SK-N-SH (cell line): ENCODE measurements at regions not wholly inside any gene's neighbourhood (a gene's known extent, or its start where the extent isn't known, plus 50 kb on each side); places are given as distances from the start of the nearest gene placed in this dataset.

Experiments
- CTCF ChIA-PET: fragments of 300-600, 350-600 bp; formaldehyde crosslinking; extraction: SDS; loops from one replicate; lab custom pipeline; 2021; lab: Yijun Ruan, JAX
- POLR2A ChIA-PET: fragments of 350-600 bp; sonication (Branson Sonifier 250); formaldehyde crosslinking; extraction: SDS; loops from one replicate; lab custom pipeline; 2020; ENCODE audit warnings: antibody characterized with exemption, inconsistent platforms; lab: Yijun Ruan, JAX
- DNase-seq: peaks from one replicate; pipeline ENCODE4 v3.0.0; 2012
- H2AFZ ChIP-seq: fragments of 200-600 bp; sonication (generic); 2 replicates; pipeline ENCODE4 v1.8.1; 2016; ENCODE audit warnings: antibody characterized with exemption, mild to moderate bottlenecking, low read depth
- H3F3A ChIP-seq: fragments of 200-600 bp; sonication (generic); replicated peaks from 2 replicates; pipeline ENCODE3; 2016; ENCODE audit warnings: antibody characterized with exemption, mild to moderate bottlenecking; ENCODE audit not compliant: insufficient read depth
- H3K27ac ChIP-seq, 2 experiments: fragments of 200-500 bp in 1 of 2; fragments of 200-600 bp in 1 of 2; sonication (Bioruptor generic) in 1 of 2; sonication (generic), shearing (Covaris generic) in 1 of 2; 2 replicates each; pipeline versions ENCODE4 v1.5.1 to v1.6.1; 2014 to 2016; ENCODE audit warnings: low read depth in 2 of 2, inconsistent platforms in 1 of 2, low read length in 1 of 2, mild to moderate bottlenecking in 1 of 2, mixed read lengths in 1 of 2
- H3K27me3 ChIP-seq: fragments of 200-600 bp; sonication (generic), shearing (Covaris generic); 2 replicates; pipeline ENCODE4 v1.6.1; 2016; ENCODE audit warnings: mixed run types; ENCODE audit not compliant: insufficient read depth
- H3K36me3 ChIP-seq, 2 experiments: fragments of 200-500 bp in 1 of 2; fragments of 200-600 bp in 1 of 2; sonication (Bioruptor generic) in 1 of 2; sonication (generic) in 1 of 2; replicated peaks in 1 of 2; 2 replicates each; pipeline versions ENCODE3 to v1.5.1; 2014 to 2016; ENCODE audit warnings: low read length in 1 of 2, mild to moderate bottlenecking in 1 of 2; ENCODE audit not compliant: insufficient read depth in 2 of 2, control insufficient read depth in 1 of 2
- H3K4me1 ChIP-seq, 2 experiments: fragments of 200-500 bp in 1 of 2; fragments of 200-600 bp in 1 of 2; sonication (Bioruptor generic) in 1 of 2; sonication (generic), shearing (Covaris generic) in 1 of 2; 2 replicates each; pipeline versions ENCODE4 v1.5.1 to v1.6.1; 2014 to 2016; ENCODE audit warnings: low read depth in 1 of 2, low read length in 1 of 2, mixed run types in 1 of 2; ENCODE audit not compliant: insufficient read depth in 2 of 2, control insufficient read depth in 1 of 2
- H3K4me2 ChIP-seq: fragments of 200-600 bp; sonication (generic), shearing (Covaris generic); 2 replicates; pipeline ENCODE4 v1.6.1; 2017; ENCODE audit warnings: mixed run types
- H3K4me3 ChIP-seq, 2 experiments: fragments of 200-500 bp in 1 of 2; fragments of 200-600 bp in 1 of 2; sonication (Bioruptor generic) in 1 of 2; sonication (generic), shearing (Covaris generic) in 1 of 2; 2 replicates each; pipeline versions ENCODE4 v1.5.1 to v1.8.1; 2014 to 2016; ENCODE audit warnings: low read depth in 2 of 2, inconsistent platforms in 1 of 2, low read length in 1 of 2, mild to moderate bottlenecking in 1 of 2, mixed read lengths in 1 of 2, moderate library complexity in 1 of 2
- H3K79me2 ChIP-seq: fragments of 200-600 bp; sonication (generic); 2 replicates; pipeline ENCODE4 v1.8.1; 2017; ENCODE audit warnings: mild to moderate bottlenecking; ENCODE audit not compliant: insufficient read depth
- H3K9ac ChIP-seq: fragments of 200-600 bp; sonication (generic); 2 replicates; pipeline ENCODE4 v1.6.1; 2017; ENCODE audit warnings: mixed run types
- H3K9me2 ChIP-seq: fragments of 200-600 bp; sonication (generic); 2 replicates; pipeline ENCODE4 v1.6.1; 2017; ENCODE audit warnings: mixed run types
- H3K9me3 ChIP-seq: fragments of 200-600 bp; sonication (generic); 2 replicates; pipeline ENCODE4 v1.6.1; 2017; ENCODE audit warnings: mixed run types, mild to moderate bottlenecking, moderate library complexity
- H4K20me1 ChIP-seq: fragments of 200-600 bp; sonication (generic); 2 replicates; pipeline ENCODE4 v1.6.1; 2017; ENCODE audit warnings: mild to moderate bottlenecking, mixed run types; ENCODE audit not compliant: insufficient read depth
- GATA2 ChIP-seq: sonication (generic); formaldehyde crosslinking; IDR thresholded peaks from 2 replicates; pipeline ENCODE4 v1.5.0; 2020; ENCODE audit warnings: mild to moderate bottlenecking, missing genetic modification reagents
- IRF3 ChIP-seq: fragments of 150-350 bp; IDR thresholded peaks from 2 replicates; pipeline ENCODE4 v1.6.1; 2016; ENCODE audit warnings: mild to moderate bottlenecking, low read depth, low read length
- MEF2A ChIP-seq: IDR thresholded peaks from 2 replicates; pipeline ENCODE4 v1.4.0; 2012; ENCODE audit warnings: low read depth, borderline replicate concordance
- MXI1 ChIP-seq: IDR thresholded peaks from 2 replicates; pipeline ENCODE4 v1.6.1; 2012; ENCODE audit warnings: mild to moderate bottlenecking, low read depth, low read length, improper control_type of control experiment
- NFIC ChIP-seq: IDR thresholded peaks from 2 replicates; pipeline ENCODE4 v1.4.0; 2012; ENCODE audit warnings: borderline replicate concordance
- NRF1 ChIP-seq: IDR thresholded peaks from 2 replicates; pipeline ENCODE4 v1.6.1; 2012; ENCODE audit warnings: low read depth, mild to moderate bottlenecking, low read length
- PBX3 ChIP-seq: IDR thresholded peaks from 2 replicates; pipeline ENCODE4; 2012
- SIN3A ChIP-seq: IDR thresholded peaks from 2 replicates; pipeline ENCODE4 v1.6.1; 2012; ENCODE audit warnings: low read depth, mild to moderate bottlenecking, low read length, moderate library complexity, borderline replicate concordance
- TAF1 ChIP-seq: IDR thresholded peaks from 2 replicates; pipeline ENCODE4 v1.6.1; 2012; ENCODE audit warnings: low read depth, mild to moderate bottlenecking, low read length, moderate library complexity, borderline replicate concordance
- TCF12 ChIP-seq: IDR thresholded peaks from 2 replicates; pipeline ENCODE4 v1.4.0; 2012
- USF2 ChIP-seq: fragments of 150-350 bp; IDR thresholded peaks from 2 replicates; pipeline ENCODE4 v1.6.1; 2017; ENCODE audit warnings: antibody characterized with exemption, low read length, low read depth, borderline replicate concordance
- ZBTB33 ChIP-seq: IDR thresholded peaks from 2 replicates; pipeline ENCODE4 v1.4.0; 2012; ENCODE audit warnings: low read depth, borderline replicate concordance
- WGBS: methylation state at CpG from one replicate; pipeline ENCODE4 v1.1.6; 2017; ENCODE audit warnings: low lambda C conversion rate; 5-methylcytosine and 5-hydroxymethylcytosine counted together

GRCh38 chr9:87256973-87257372 is 240.7 kb upstream of the DAPK1 start:
- no peaks in the 10 kb centered on the region for H4K20me1 ChIP-seq
- no peaks in the 10 kb centered on the region for H3K9me3 ChIP-seq
- no peak overlapping the region for H2AFZ ChIP-seq
- ChIA-PET POLR2A (no interaction called here), CTCF (no interaction called here)
- no peaks in the 10 kb centered on the region for H3F3A ChIP-seq
- no peak for DNase-seq
- no peak overlapping the region for H3K9ac ChIP-seq
- peak; percentile 78 for TF ChIP-seq NFIC
- peak; percentile 33; the same call in 1 of the 2 replicates for TF ChIP-seq TCF12
- no peak for TF ChIP-seq MEF2A
- TF ChIP-seq MXI1 = no peak
- H3K9me2 ChIP-seq = no peaks in the 10 kb centered on the region
- H3K4me1 ChIP-seq = no peaks in the 10 kb centered on the region; a peak in 1 of 4 replicates
- H3K36me3 ChIP-seq = no peaks in the 10 kb centered on the region
- H3K79me2 ChIP-seq = no peaks in the 10 kb centered on the region
- H3K27me3 ChIP-seq = no peaks in the 10 kb centered on the region
- no peak overlapping the region for H3K4me3 ChIP-seq
- no peak overlapping the region for H3K4me2 ChIP-seq
- H3K27ac ChIP-seq = peak overlapping the region in 1 of 2 experiments; percentile 3; a peak in 1 of 4 replicates

- CTCF ChIA-PET = no interaction called here
- Histone ChIP-seq H3K4me1 (no peaks in the 10 kb centered on the region; a peak in 1 of 4 replicates), H4K20me1 (no peaks in the 10 kb centered on the region), H3K9ac (no peak overlapping the region), H3K9me2 (no peaks in the 10 kb centered on the region), H3K9me3 (no peaks in the 10 kb centered on the region), H3K4me2 (no peak overlapping the region), H3K27me3 (no peaks in the 10 kb centered on the region), H3K36me3 (no peaks in the 10 kb centered on the region), H2AFZ (no peak overlapping the region), H3K27ac (no peak overlapping the region), H3K4me3 (no peak overlapping the region), H3F3A (no peaks in the 10 kb centered on the region), H3K79me2 (no peaks in the 10 kb centered on the region)
- WGBS = 75% methylated on average over 20 of the region's 20 CpGs
- POLR2A ChIA-PET = no interaction called here
- no peak for DNase-seq
- TF ChIP-seq TAF1 (no peak), PBX3 (peak; percentile 41; the same call in 1 of the 2 replicates), IRF3 (no peak), GATA2 (CRISPR knock-in tag) (no peak)
Measured at GRCh38 chr9:87259543-87260518, 237.8 kb upstream of the DAPK1 start.

GRCh38 chr9:87263291-87263690 is 234.4 kb upstream of the DAPK1 start:
- no peak overlapping the region for H3K9ac ChIP-seq
- WGBS = 85% methylated on average over 9 of the region's 9 CpGs
- no peaks in the 10 kb centered on the region for H3K36me3 ChIP-seq
- ChIA-PET POLR2A (no interaction called here), CTCF (no interaction called here)
- no peaks in the 10 kb centered on the region for H3K9me2 ChIP-seq
- DNase-seq = no peak
- H3K9me3 ChIP-seq = no peaks in the 10 kb centered on the region
- H4K20me1 ChIP-seq = no peaks in the 10 kb centered on the region
- no peak overlapping the region for H2AFZ ChIP-seq
- no peaks in the 10 kb centered on the region for H3K79me2 ChIP-seq
- no peak overlapping the region for H3K4me2 ChIP-seq
- no peak overlapping the region for H3K4me3 ChIP-seq
- no peaks in the 10 kb centered on the region for H3F3A ChIP-seq
- TF ChIP-seq USF2 (no peak), MXI1 (no peak), GATA2 (CRISPR knock-in tag) (no peak), NRF1 (no peak), ZBTB33 (no peak), TAF1 (no peak), SIN3A (no peak)
- TF ChIP-seq, all 33 proteins: peak for 0
- Histone ChIP-seq H3K4me1 (no peaks in the 10 kb centered on the region), H3K27ac (no peak overlapping the region), H3K27me3 (no peaks in the 10 kb centered on the region)
